ENCODE measurements at regions not wholly inside any gene's neighbourhood (a gene's known extent, or its start where the extent isn't known, plus 50 kb on each side); places are given as distances from the start of the nearest gene placed in this dataset.
"Not testable (repeated sequence)": the region's sequence is repeated elsewhere in the genome, so short reads cannot be mapped to it uniquely, and the experiment has no call there.

DNA sequence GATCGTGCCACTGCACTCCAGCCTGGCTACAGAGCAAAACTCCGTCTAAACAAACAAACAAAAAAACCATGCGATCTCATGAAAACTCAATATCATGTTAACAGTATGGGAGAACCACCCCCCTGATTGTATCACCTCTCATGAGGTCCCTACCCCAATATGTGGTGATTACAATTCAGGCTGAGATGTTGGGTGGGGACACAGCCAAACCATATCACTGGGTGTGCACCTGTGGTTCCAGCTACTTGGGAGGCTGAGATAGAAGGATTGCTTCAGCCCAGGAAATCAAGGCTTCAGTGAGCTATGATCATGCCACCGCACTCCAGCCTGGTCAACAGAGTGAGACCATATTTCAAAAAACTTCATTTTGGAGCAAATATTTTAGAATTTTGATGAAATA, 1094.7 kb upstream of the CDH8 start:
- DNase-seq = no peak
- Histone ChIP-seq H3K27ac (no peak overlapping the region), H3K36me3 (no peaks in the 10 kb centered on the region), H3K4me3 (no peak overlapping the region), H3K27me3 (no peaks in the 10 kb centered on the region), H3K4me1 (no peaks in the 10 kb centered on the region), H3K9me3 (no peaks in the 10 kb centered on the region)
- intact Hi-C loops (cut with DNase I; ENCODE audit: low total_unique reads) = no loop called here
- TF ChIP-seq POLR2A (IDR thresholded peaks at IDR 0.05) = no peak
- TF ChIP-seq, protein P1, sequence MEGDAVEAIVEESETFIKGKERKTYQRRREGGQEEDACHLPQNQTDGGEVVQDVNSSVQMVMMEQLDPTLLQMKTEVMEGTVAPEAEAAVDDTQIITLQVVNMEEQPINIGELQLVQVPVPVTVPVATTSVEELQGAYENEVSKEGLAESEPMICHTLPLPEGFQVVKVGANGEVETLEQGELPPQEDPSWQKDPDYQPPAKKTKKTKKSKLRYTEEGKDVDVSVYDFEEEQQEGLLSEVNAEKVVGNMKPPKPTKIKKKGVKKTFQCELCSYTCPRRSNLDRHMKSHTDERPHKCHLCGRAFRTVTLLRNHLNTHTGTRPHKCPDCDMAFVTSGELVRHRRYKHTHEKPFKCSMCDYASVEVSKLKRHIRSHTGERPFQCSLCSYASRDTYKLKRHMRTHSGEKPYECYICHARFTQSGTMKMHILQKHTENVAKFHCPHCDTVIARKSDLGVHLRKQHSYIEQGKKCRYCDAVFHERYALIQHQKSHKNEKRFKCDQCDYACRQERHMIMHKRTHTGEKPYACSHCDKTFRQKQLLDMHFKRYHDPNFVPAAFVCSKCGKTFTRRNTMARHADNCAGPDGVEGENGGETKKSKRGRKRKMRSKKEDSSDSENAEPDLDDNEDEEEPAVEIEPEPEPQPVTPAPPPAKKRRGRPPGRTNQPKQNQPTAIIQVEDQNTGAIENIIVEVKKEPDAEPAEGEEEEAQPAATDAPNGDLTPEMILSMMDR (IDR thresholded peaks at IDR 0.05) = no peak

DNA sequence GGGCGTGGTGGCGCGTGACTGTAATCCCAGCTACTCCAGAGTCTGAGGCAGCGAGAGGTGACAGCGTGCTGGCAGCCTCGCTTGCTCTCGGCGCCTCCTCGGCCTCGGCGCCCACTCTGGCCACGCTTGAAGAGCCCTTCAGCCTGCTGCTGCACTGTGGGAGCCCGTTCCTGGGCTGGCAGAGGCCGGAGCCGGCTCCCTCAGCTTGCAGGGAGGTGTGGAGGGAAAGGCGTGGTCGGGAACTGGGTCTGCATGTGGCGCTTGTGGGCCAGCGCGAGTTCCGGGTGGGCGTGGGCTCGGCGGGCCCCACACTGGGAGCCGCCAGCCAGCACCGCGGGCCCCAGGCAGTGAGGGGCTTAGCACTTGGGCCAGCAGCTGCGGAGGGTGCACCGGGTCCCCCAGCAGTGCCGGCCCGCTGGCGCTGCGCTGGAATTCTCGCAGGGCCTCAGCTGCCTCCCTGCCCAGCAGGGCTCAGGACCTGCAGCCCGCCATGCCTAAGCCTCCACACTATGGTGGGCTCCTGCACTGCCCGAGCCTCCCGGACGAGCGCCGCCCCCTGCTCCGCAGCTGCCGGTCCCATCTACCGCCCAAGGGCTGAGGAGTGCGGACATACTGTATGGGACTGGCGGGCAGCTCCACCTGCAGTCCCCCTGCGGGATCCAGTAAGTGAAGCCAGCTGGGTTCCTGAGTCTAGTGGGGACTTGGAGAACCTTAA, 1093.3 kb upstream of the CDH8 start:
- Histone ChIP-seq H3K36me3 (no peaks in the 10 kb centered on the region), H3K4me1 (no peaks in the 10 kb centered on the region), H3K4me3 (no peak overlapping the region), H3K27me3 (no peaks in the 10 kb centered on the region), H3K27ac (no peak overlapping the region), H3K9me3 (no peaks in the 10 kb centered on the region)
- no peak for DNase-seq
- TF ChIP-seq, protein P1 (IDR thresholded peaks at IDR 0.05) = no peak
- no peak for TF ChIP-seq POLR2A (IDR thresholded peaks at IDR 0.05)
- intact Hi-C loops (cut with DNase I; ENCODE audit: low total_unique reads) = no loop called here

DNA sequence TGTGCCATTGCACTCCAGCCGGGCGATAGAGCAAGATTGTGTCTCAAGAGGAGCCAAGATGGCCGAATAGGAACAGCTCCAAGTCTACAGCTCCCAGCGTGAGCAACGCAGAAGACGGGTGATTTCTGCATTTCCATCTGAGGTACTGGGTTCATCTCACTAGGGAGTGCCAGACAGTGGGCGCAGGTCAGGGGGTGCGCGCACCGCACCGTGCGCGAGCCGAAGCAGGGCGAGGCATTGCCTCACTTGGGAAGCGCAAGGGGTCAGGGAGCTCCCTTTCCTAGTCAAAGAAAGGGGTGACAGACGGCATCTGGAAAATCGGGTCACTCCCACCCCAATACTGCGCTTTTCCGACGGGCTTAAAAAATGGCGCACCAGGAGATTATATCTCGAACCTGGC, 1083.7 kb upstream of the CDH8 start:
- H3K4me1 ChIP-seq; intact Hi-C loops (cut with DNase I; ENCODE audit: low total_unique reads); H3K27ac ChIP-seq; H3K4me3 ChIP-seq; H3K9me3 ChIP-seq; H3K36me3 ChIP-seq; H3K27me3 ChIP-seq; DNase-seq: not testable (repeated sequence)

DNA sequence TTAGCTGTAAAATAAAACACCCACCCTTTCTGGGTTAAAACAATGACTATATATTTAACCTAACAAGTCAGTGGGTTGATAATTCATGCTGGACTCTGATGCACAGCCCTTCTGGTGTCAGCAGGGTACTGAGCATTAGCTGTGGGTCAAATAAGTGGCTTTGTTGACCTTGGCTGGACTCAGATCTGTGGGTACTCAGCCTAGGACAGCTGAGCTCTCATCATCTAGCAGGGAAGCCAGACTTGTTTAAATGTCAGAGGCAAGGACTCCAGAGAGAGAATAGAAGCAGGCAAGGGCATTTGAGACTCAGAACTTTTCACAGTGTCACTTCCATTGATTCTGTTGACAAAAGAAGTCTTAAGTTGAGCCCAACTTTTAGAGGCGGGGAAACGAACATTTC, 1063.8 kb upstream of the CDH8 start:
- DNase-seq = no peak
- intact Hi-C loops (cut with DNase I; ENCODE audit: low total_unique reads) = no loop called here
- Histone ChIP-seq H3K27me3 (no peaks in the 10 kb centered on the region), H3K36me3 (no peaks in the 10 kb centered on the region), H3K4me3 (no peak overlapping the region), H3K4me1 (no peaks in the 10 kb centered on the region), H3K27ac (no peak overlapping the region), H3K9me3 (no peaks in the 10 kb centered on the region)
- TF ChIP-seq, protein P1 (IDR thresholded peaks at IDR 0.05) = no peak
- TF ChIP-seq POLR2A (IDR thresholded peaks at IDR 0.05) = no peak

DNA sequence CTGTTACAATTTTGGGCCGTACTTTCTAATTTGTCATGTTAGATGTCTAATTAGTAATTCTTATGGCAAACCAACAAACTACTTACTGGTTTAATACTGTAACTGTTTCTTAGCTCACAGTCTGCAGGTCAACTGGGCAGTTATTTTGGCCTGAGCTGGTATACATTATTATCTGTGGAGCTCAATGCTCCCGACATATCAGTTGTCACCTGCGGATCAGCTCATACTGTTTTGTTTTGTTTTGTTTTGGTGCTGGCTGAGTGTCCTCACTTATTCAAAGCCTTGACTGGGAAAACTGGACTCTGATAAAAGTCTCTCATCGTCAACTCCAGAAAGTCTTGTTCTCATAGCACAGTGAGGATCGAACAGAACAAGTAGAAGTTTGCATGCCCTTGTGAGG, 1060.6 kb upstream of the CDH8 start:
- intact Hi-C loops (cut with DNase I; ENCODE audit: low total_unique reads) = no loop called here
- Histone ChIP-seq H3K36me3 (no peaks in the 10 kb centered on the region), H3K4me1 (no peaks in the 10 kb centered on the region), H3K4me3 (no peak overlapping the region), H3K9me3 (no peaks in the 10 kb centered on the region), H3K27me3 (no peaks in the 10 kb centered on the region), H3K27ac (no peak overlapping the region)
- DNase-seq = no peak
- no peak for TF ChIP-seq POLR2A (IDR thresholded peaks at IDR 0.05)
- TF ChIP-seq, protein P1 (IDR thresholded peaks at IDR 0.05) = no peak

DNA sequence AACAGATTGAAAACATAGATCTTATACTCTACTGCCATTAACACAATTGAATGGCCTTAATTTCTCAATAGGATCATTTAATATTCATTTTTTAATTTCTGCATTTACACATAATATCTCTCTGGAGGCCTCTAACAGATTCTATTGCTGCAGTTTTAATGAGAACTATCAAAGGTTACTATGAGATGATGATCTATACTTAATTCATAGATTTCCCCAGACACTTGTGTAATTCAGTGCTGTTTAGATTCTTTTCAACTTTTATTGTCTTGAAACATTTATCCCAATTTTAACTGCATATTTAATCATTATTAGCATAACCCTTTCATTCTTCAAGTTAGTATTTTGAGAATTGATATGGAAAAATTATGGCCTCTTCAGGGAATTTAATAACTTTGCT, 1056.5 kb upstream of the CDH8 start:
- Histone ChIP-seq H3K4me3 (no peak overlapping the region), H3K4me1 (no peaks in the 10 kb centered on the region), H3K27me3 (no peaks in the 10 kb centered on the region), H3K27ac (no peak overlapping the region), H3K9me3 (no peaks in the 10 kb centered on the region), H3K36me3 (no peaks in the 10 kb centered on the region)
- no peak for DNase-seq
- intact Hi-C loops (cut with DNase I; ENCODE audit: low total_unique reads) = no loop called here
- no peak for TF ChIP-seq POLR2A (IDR thresholded peaks at IDR 0.05)
- TF ChIP-seq, protein P1 (IDR thresholded peaks at IDR 0.05) = no peak

Data from uterus (tissue), 3 donors.